ENCODE measurements at regions not wholly inside any gene's neighbourhood (a gene's known extent, or its start where the extent isn't known, plus 50 kb on each side); places are given as distances from the start of the nearest gene placed in this dataset.

GRCh38 chr1:25027822-25028586 lies 97.9 kb upstream of the RUNX3 start:
- no peak for TF ChIP-seq CTCF (IDR thresholded peaks at IDR 0.05)
- TF ChIP-seq POLR2A (IDR thresholded peaks at IDR 0.05), result no peak

Data from thyroid gland (tissue), 4 donors.